GM23248 (cell line): ENCODE measurements at regions not wholly inside any gene's neighbourhood (a gene's known extent, or its start where the extent isn't known, plus 50 kb on each side); places are given as distances from the start of the nearest gene placed in this dataset.

Experiments
- DNase-seq: peaks from one replicate; pipeline ENCODE4 v3.0.0-alpha.2; 2015
- H2AFZ ChIP-seq: fragments of 200-600 bp; sonication (generic); 2 replicates; pipeline ENCODE4 v1.6.1; 2016; ENCODE audit warnings: antibody characterized with exemption
- H3F3A ChIP-seq: fragments of 200-600 bp; sonication (generic); 2 replicates; pipeline ENCODE4 v1.6.1; 2016; ENCODE audit warnings: mild to moderate bottlenecking, antibody characterized with exemption, mixed run types; ENCODE audit not compliant: insufficient read depth
- H3K27ac ChIP-seq: fragments of 200-600 bp; sonication (generic); 2 replicates; pipeline ENCODE4 v1.5.1; 2016; ENCODE audit warnings: mild to moderate bottlenecking
- H3K27me3 ChIP-seq: fragments of 200-600 bp; sonication (generic); replicated peaks from 2 replicates; pipeline ENCODE4 v1.6.1; 2016; ENCODE audit warnings: mild to moderate bottlenecking; ENCODE audit not compliant: insufficient read depth
- H3K36me3 ChIP-seq: fragments of 200-600 bp; sonication (generic); 2 replicates; pipeline ENCODE4 v1.6.1; 2016; ENCODE audit warnings: low read depth, mild to moderate bottlenecking
- H3K4me1 ChIP-seq: fragments of 200-600 bp; sonication (generic); 2 replicates; pipeline ENCODE4 v1.6.1; 2016; ENCODE audit warnings: mild to moderate bottlenecking; ENCODE audit not compliant: insufficient read depth
- H3K4me2 ChIP-seq: fragments of 200-600 bp; sonication (generic); one replicate; pipeline ENCODE4 v1.6.1; 2016; ENCODE audit warnings: mild to moderate bottlenecking; ENCODE audit not compliant: unreplicated experiment
- H3K4me3 ChIP-seq: fragments of 200-600 bp; sonication (generic); 2 replicates; pipeline ENCODE4 v1.5.1; 2016; ENCODE audit warnings: mild to moderate bottlenecking
- H3K79me2 ChIP-seq: fragments of 200-600 bp; sonication (generic); 2 replicates; pipeline ENCODE4 v1.6.1; 2016; ENCODE audit warnings: mild to moderate bottlenecking; ENCODE audit not compliant: insufficient read depth
- H3K9ac ChIP-seq: fragments of 200-600 bp; sonication (generic); 2 replicates; pipeline ENCODE4 v1.6.1; 2016; ENCODE audit warnings: mild to moderate bottlenecking
- H3K9me2 ChIP-seq: fragments of 200-600 bp; sonication (generic); 2 replicates; pipeline ENCODE4 v1.6.1; 2016; ENCODE audit warnings: mixed run types, mild to moderate bottlenecking, moderate library complexity; ENCODE audit not compliant: insufficient read depth
- H3K9me3 ChIP-seq: fragments of 200-600 bp; sonication (generic); one replicate; pipeline ENCODE4 v1.6.1; 2017; ENCODE audit warnings: low read depth
- H4K20me1 ChIP-seq: fragments of 200-600 bp; sonication (generic); 2 replicates; pipeline ENCODE4 v1.6.0; 2016; ENCODE audit not compliant: insufficient read depth
- EZH2 ChIP-seq: fragments of 200-600 bp; sonication (generic); IDR thresholded peaks from 2 replicates; pipeline ENCODE4 v1.6.1; 2018; ENCODE audit warnings: antibody characterized with exemption, mild to moderate bottlenecking; ENCODE audit not compliant: insufficient read depth, poor library complexity, severe bottlenecking
- EZH2phosphoT487 ChIP-seq: fragments of 200-600 bp; sonication (generic); IDR thresholded peaks from 2 replicates; pipeline ENCODE4 v1.6.1; 2018; ENCODE audit warnings: antibody characterized with exemption, moderate library complexity, mild to moderate bottlenecking, low read depth; ENCODE audit not compliant: insufficient read depth
- WGBS, 2 experiments: methylation state at CpG; one replicate each; pipeline ENCODE4 v1.1.6; 2015 to 2017; ENCODE audit warnings: low lambda C conversion rate in 2 of 2, low coverage in 1 of 2; ENCODE audit errors: missing lambda C conversion rate in 2 of 2; 5-methylcytosine and 5-hydroxymethylcytosine counted together
- in situ Hi-C: fragments of 300-500 bp; cut with MboI; formaldehyde crosslinking; loops from 2 replicates; pipeline ENCODE4 v1.15.0; 2020

- no peaks in the 10 kb centered on the region for H3F3A ChIP-seq
- no peak overlapping the region for H3K4me3 ChIP-seq
- H3K27me3 ChIP-seq = no peaks in the 10 kb centered on the region
- no peak overlapping the region for H2AFZ ChIP-seq
- in situ Hi-C loops = no loop called here
- H3K4me1 ChIP-seq = 0 out of 2 replicates have a peak, but pooled peaks cover 3% of the 10 kb centered on the region
- H3K9ac ChIP-seq = no peak overlapping the region
- H3K27ac ChIP-seq = no peak overlapping the region
- no peaks in the 10 kb centered on the region for H3K9me3 ChIP-seq
- WGBS, 2 experiments = 65 to 77% methylated on average over 3 of the region's 3 CpGs
- H3K4me2 ChIP-seq = no peak overlapping the region
- DNase-seq = no peak
- no peaks in the 10 kb centered on the region for H3K79me2 ChIP-seq
- H3K36me3 ChIP-seq = no peaks in the 10 kb centered on the region
- TF ChIP-seq EZH2phosphoT487 (no peak), EZH2 (no peak)
- H3K9me2 ChIP-seq = no peaks in the 10 kb centered on the region
- H4K20me1 ChIP-seq = no peaks in the 10 kb centered on the region
Observed at GRCh38 chr1:112805155-112805853, 90.2 kb upstream of the PPM1J start.

GRCh38 chr1:112803906-112804762 is 89.0 kb upstream of the PPM1J start:
- H3K4me2 ChIP-seq = no peak overlapping the region
- 58 to 60% methylated on average over 10 of the region's 10 CpGs for WGBS, 2 experiments
- H3K4me1 ChIP-seq = 0 out of 2 replicates have a peak, but pooled peaks cover 3% of the 10 kb centered on the region
- H3K9me3 ChIP-seq = no peaks in the 10 kb centered on the region
- no peaks in the 10 kb centered on the region for H3K27me3 ChIP-seq
- no peaks in the 10 kb centered on the region for H3K36me3 ChIP-seq
- no peak overlapping the region for H2AFZ ChIP-seq
- in situ Hi-C loops = no loop called here
- H3K27ac ChIP-seq = no peak overlapping the region
- H3K4me3 ChIP-seq = no peak overlapping the region
- no peaks in the 10 kb centered on the region for H3K79me2 ChIP-seq
- no peak for TF ChIP-seq EZH2phosphoT487
- TF ChIP-seq EZH2 = no peak
- no peaks in the 10 kb centered on the region for H3K9me2 ChIP-seq
- DNase-seq = peak; percentile 85
- no peak overlapping the region for H3K9ac ChIP-seq
- H3F3A ChIP-seq = no peaks in the 10 kb centered on the region
- no peaks in the 10 kb centered on the region for H4K20me1 ChIP-seq

DNA sequence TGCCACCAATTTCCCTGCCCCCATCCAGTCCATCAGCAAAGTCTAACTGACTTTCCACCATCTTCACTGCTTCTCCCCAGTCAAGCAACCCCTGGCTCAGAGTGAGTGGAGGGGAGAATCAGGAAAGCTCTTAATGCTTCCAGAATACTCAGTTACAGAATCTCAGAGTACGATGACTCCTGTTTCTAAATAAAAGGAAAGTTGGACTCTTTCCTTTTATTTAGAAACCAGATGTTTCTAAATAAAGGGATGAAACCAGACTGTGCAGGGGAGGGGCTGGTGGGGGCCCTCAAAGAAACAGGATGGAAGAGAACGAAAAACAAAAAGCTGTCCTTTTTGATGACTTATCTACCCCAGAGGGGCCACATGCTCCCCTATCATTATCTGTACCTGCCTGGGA is 85.2 kb upstream of the PPM1J start:
- H2AFZ ChIP-seq = no peak overlapping the region
- H3K9me3 ChIP-seq = no peaks in the 10 kb centered on the region
- TF ChIP-seq EZH2phosphoT487 = no peak
- TF ChIP-seq EZH2 = no peak
- no peaks in the 10 kb centered on the region for H3K36me3 ChIP-seq
- no peak for DNase-seq
- no peaks in the 10 kb centered on the region for H3K79me2 ChIP-seq
- no peaks in the 10 kb centered on the region for H3F3A ChIP-seq
- in situ Hi-C loops = no loop called here
- H4K20me1 ChIP-seq = no peaks in the 10 kb centered on the region
- 24 to 27% methylated on average over 2 of the region's 2 CpGs for WGBS, 2 experiments
- H3K27me3 ChIP-seq = no peaks in the 10 kb centered on the region
- no peak overlapping the region for H3K4me3 ChIP-seq
- H3K27ac ChIP-seq = no peak overlapping the region
- no peak overlapping the region for H3K9ac ChIP-seq
- H3K9me2 ChIP-seq = no peaks in the 10 kb centered on the region
- H3K4me1 ChIP-seq = no peaks in the 10 kb centered on the region
- no peak overlapping the region for H3K4me2 ChIP-seq

DNA sequence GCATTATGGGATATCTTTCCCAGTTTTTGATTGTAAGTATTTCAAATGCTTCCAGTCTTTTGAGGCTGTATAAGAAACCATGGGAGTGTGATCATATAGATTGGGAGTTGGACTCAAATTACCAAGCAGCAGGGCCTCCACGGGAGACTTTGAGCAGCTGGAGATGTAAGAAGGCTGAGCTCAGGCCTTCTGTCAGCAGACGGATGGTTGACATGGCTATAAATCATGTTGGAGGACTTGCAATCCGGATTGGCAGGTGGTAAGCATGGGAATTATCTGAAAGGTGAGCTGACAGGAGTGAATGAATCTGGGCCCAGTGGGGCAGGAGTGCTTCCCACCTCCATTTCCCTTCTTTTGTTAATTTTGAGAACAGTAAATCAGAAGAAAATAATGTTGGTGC is 83.2 kb upstream of the PPM1J start:
- Histone ChIP-seq H3K9me2 (no peaks in the 10 kb centered on the region), H3K9ac (no peak overlapping the region), H4K20me1 (no peaks in the 10 kb centered on the region), H3K27ac (no peak overlapping the region), H3K27me3 (no peaks in the 10 kb centered on the region), H3K36me3 (no peaks in the 10 kb centered on the region), H3K4me2 (no peak overlapping the region), H3K79me2 (no peaks in the 10 kb centered on the region), H3K4me1 (no peaks in the 10 kb centered on the region), H3F3A (no peaks in the 10 kb centered on the region), H2AFZ (no peak overlapping the region), H3K4me3 (no peak overlapping the region), H3K9me3 (no peaks in the 10 kb centered on the region)
- 30 to 32% methylated on average over 3 of the region's 3 CpGs for WGBS, 2 experiments
- in situ Hi-C loops = no loop called here
- TF ChIP-seq EZH2phosphoT487 (no peak), EZH2 (no peak)
- DNase-seq = no peak
